WTC11 (cell line): ENCODE measurements at regions not wholly inside any gene's neighbourhood (a gene's known extent, or its start where the extent isn't known, plus 50 kb on each side); places are given as distances from the start of the nearest gene placed in this dataset.

Experiments used
- ATAC-seq: fragments of 200-7000 bp; cut with Tn5 transposase; 2 replicates; pipeline ENCODE4 v1.10.0; 2021; ENCODE audit warnings: mild to moderate bottlenecking, moderate library complexity
- CTCF ChIA-PET: fragments of 300-600 bp; sonication (Branson Sonifier 250); formaldehyde crosslinking; loops from one replicate; lab custom pipeline; 2021; ENCODE audit warnings: antibody characterized with exemption; lab: Charles Lee
- POLR2A ChIA-PET: fragments of 350-600 bp; sonication (Branson Sonifier 250); formaldehyde crosslinking; loops from one replicate; lab custom pipeline; 2021; ENCODE audit warnings: antibody characterized with exemption; lab: Charles Lee
- DNase-seq: peaks from one replicate; pipeline ENCODE4 v3.0.0; 2021; ENCODE audit warnings: low spot score
- H3K27ac Mint-ChIP-seq: 2 replicates; pipeline ENCODE4 v1.8.0; 2021; ENCODE audit warnings: mixed read lengths
- H3K27me3 Mint-ChIP-seq: 2 replicates; pipeline ENCODE4 v1.8.0; 2021; ENCODE audit warnings: low read depth, mild to moderate bottlenecking, moderate library complexity, mixed read lengths
- H3K36me3 Mint-ChIP-seq: 2 replicates; pipeline ENCODE4 v1.8.0; 2021; ENCODE audit warnings: mixed read lengths
- H3K4me1 Mint-ChIP-seq: 2 replicates; pipeline ENCODE4 v1.8.0; 2022; ENCODE audit warnings: mixed read lengths
- H3K4me3 Mint-ChIP-seq: 2 replicates; pipeline ENCODE4 v1.8.0; 2021; ENCODE audit warnings: mild to moderate bottlenecking, moderate library complexity, mixed read lengths
- H3K9me3 Mint-ChIP-seq: 2 replicates; pipeline ENCODE4 v1.8.0; 2021; ENCODE audit warnings: mixed read lengths
- ATF2 ChIP-seq: sonication (generic); formaldehyde crosslinking; IDR thresholded peaks from 2 replicates; pipeline ENCODE4 v1.8.1; 2022; ENCODE audit warnings: low read depth, missing genetic modification reagents, borderline replicate concordance
- ATF6 ChIP-seq: sonication (generic); formaldehyde crosslinking; IDR thresholded peaks from 2 replicates; pipeline ENCODE4 v1.8.1; 2023; ENCODE audit warnings: mild to moderate bottlenecking, missing genetic modification reagents
- ERG ChIP-seq: fragments of 250-450 bp; sonication (Bioruptor Pico); IDR thresholded peaks from 2 replicates; pipeline ENCODE4 v1.8.0; 2021; ENCODE audit warnings: mild to moderate bottlenecking
- FOXP1 ChIP-seq: sonication (generic); formaldehyde crosslinking; IDR thresholded peaks from 2 replicates; pipeline ENCODE4 v1.8.0; 2022; ENCODE audit warnings: missing genetic modification reagents, mild to moderate bottlenecking, moderate library complexity, borderline replicate concordance
- FOXP4 ChIP-seq: sonication (generic); formaldehyde crosslinking; IDR thresholded peaks from 2 replicates; pipeline ENCODE4 v1.8.0; 2022; ENCODE audit warnings: mild to moderate bottlenecking, missing genetic modification reagents
- IRF1 ChIP-seq: sonication (generic); formaldehyde crosslinking; IDR thresholded peaks from 2 replicates; pipeline ENCODE4 v1.8.0; 2023; ENCODE audit warnings: missing genetic modification reagents
- JUN ChIP-seq: sonication (generic); formaldehyde crosslinking; IDR thresholded peaks from 2 replicates; pipeline ENCODE4 v1.8.0; 2023; ENCODE audit warnings: mild to moderate bottlenecking, missing genetic modification reagents
- MLX ChIP-seq: sonication (generic); formaldehyde crosslinking; IDR thresholded peaks from 2 replicates; pipeline ENCODE4 v1.8.1; 2023; ENCODE audit warnings: mild to moderate bottlenecking, missing genetic modification reagents, moderate library complexity
- NR2C2 ChIP-seq: sonication (generic); formaldehyde crosslinking; IDR thresholded peaks from 2 replicates; pipeline ENCODE4 v1.8.0; 2022; ENCODE audit warnings: mild to moderate bottlenecking, missing genetic modification reagents
- PRDM15 ChIP-seq: sonication (generic); formaldehyde crosslinking; IDR thresholded peaks from 2 replicates; pipeline ENCODE4 v1.8.0; 2022; ENCODE audit warnings: missing genetic modification reagents
- SMAD3 ChIP-seq: sonication (generic); formaldehyde crosslinking; IDR thresholded peaks from 2 replicates; pipeline ENCODE4 v1.8.0; 2022; ENCODE audit warnings: missing genetic modification reagents, mild to moderate bottlenecking, borderline replicate concordance
- ZMAT4 ChIP-seq: fragments of 250-450 bp; sonication (Bioruptor Pico); IDR thresholded peaks from 2 replicates; pipeline ENCODE4 v1.9.0; 2021; ENCODE audit warnings: mild to moderate bottlenecking
- ZNF281 ChIP-seq: sonication (generic); formaldehyde crosslinking; IDR thresholded peaks from 2 replicates; pipeline ENCODE4 v1.8.0; 2023; ENCODE audit warnings: mild to moderate bottlenecking, missing genetic modification reagents
- ZNF425 ChIP-seq: fragments of 250-450 bp; sonication (Bioruptor Pico); conservative IDR thresholded peaks from 2 replicates; pipeline ENCODE4 v1.9.0; 2021; ENCODE audit warnings: mild to moderate bottlenecking

GRCh38 chr11:70672991-70673653, 274.8 kb downstream of the CTTN start (continued):
- TF ChIP-seq ZMAT4 (CRISPR knock-in tag) (no peak), ERG (CRISPR knock-in tag) (no peak), ZNF281 (CRISPR knock-in tag) (no peak), ATF2 (CRISPR knock-in tag) (no peak), FOXP1 (no peak), PRDM15 (CRISPR knock-in tag) (no peak), SMAD3 (CRISPR knock-in tag) (no peak)
- TF ChIP-seq, all 79 proteins: peak for 0

GRCh38 chr11:70674605-70675004, 276.3 kb downstream of the CTTN start:
- ChIA-PET CTCF (interaction anchor here (0.7 kb wide), 1 partner anchor 13 kb away, joined by 3 read pairs; no protein-coding TSS in a partner anchor), POLR2A (no interaction called here)
- Mint-ChIP-seq H3K4me3 (no peak overlapping the region), H3K27ac (no peak overlapping the region), H3K4me1 (peaks cover 56% of the 10 kb centered on the region), H3K27me3 (no peaks in the 10 kb centered on the region), H3K9me3 (no peaks in the 10 kb centered on the region), H3K36me3 (no peaks in the 10 kb centered on the region)
- DNase-seq: no peak
- no peak for ATAC-seq
- TF ChIP-seq JUN (CRISPR knock-in tag) (no peak), MLX (CRISPR knock-in tag) (no peak), IRF1 (CRISPR knock-in tag) (no peak), ZNF425 (no peak), ATF6 (CRISPR knock-in tag) (no peak), FOXP4 (CRISPR knock-in tag) (no peak), NR2C2 (CRISPR knock-in tag) (no peak)
